Esophagus squamous epithelium (tissue), 4 donors: ENCODE measurements at regions not wholly inside any gene's neighbourhood (a gene's known extent, or its start where the extent isn't known, plus 50 kb on each side); places are given as distances from the start of the nearest gene placed in this dataset.

Source experiments
- CTCF ChIP-seq, 6 experiments: fragments of 450-650 bp in 4 of 6; fragments of 200-600 bp in 2 of 6; sonication (generic) in 2 of 6; IDR thresholded peaks; one replicate each; pipeline ENCODE4 v1.5.1; 2016 to 2019; ENCODE audit warnings: antibody characterized with exemption in 6 of 6, mild to moderate bottlenecking in 4 of 6, moderate library complexity in 4 of 6
- POLR2A ChIP-seq, 4 donors: fragments of 450-650 bp; IDR thresholded peaks; one replicate each; pipeline ENCODE4 v1.6.1; 2017; ENCODE audit warnings: antibody characterized with exemption in 4 of 4, mild to moderate bottlenecking in 4 of 4, moderate library complexity in 3 of 4

GRCh38 chr6:3584606-3585005 is 127.8 kb upstream of the SLC22A23 start:
- TF ChIP-seq CTCF (IDR thresholded peaks at IDR 0.05) (no peak), POLR2A (IDR thresholded peaks at IDR 0.05) (no peak)
